Liver (tissue), 8 donors: ENCODE measurements at regions not wholly inside any gene's neighbourhood (a gene's known extent, or its start where the extent isn't known, plus 50 kb on each side); places are given as distances from the start of the nearest gene placed in this dataset.

Experiments used
- DNase-seq: peaks from one replicate; pipeline ENCODE4 v3.0.0-alpha.2; 2017; ENCODE audit warnings: low spot score
- H3K27ac ChIP-seq, 2 donors: one replicate each; pipeline ENCODE4 v1.7.0; 2013; ENCODE audit warnings: inconsistent platforms in 2 of 2, low read length in 2 of 2, control low read depth in 1 of 2, low read depth in 1 of 2, mild to moderate bottlenecking in 1 of 2
- H3K27me3 ChIP-seq, 4 donors: one replicate each; pipeline versions ENCODE4 v1.6.1 to v1.7.0; 2013; ENCODE audit warnings: low read length in 3 of 4, inconsistent platforms in 1 of 4, mild to moderate bottlenecking in 1 of 4, moderate library complexity in 1 of 4; ENCODE audit not compliant: control insufficient read depth in 4 of 4, insufficient read depth in 4 of 4
- H3K36me3 ChIP-seq, 4 donors: one replicate each; pipeline versions ENCODE4 v1.6.1 to v1.7.0; 2013; ENCODE audit warnings: low read length in 3 of 4, mild to moderate bottlenecking in 3 of 4, low read depth in 1 of 4, moderate library complexity in 1 of 4; ENCODE audit not compliant: control insufficient read depth in 4 of 4, insufficient read depth in 3 of 4
- H3K4me1 ChIP-seq, 4 donors: one replicate each; pipeline versions ENCODE4 v1.6.1 to v1.7.0; 2013; ENCODE audit warnings: low read length in 3 of 4, mild to moderate bottlenecking in 3 of 4, moderate library complexity in 1 of 4; ENCODE audit not compliant: control insufficient read depth in 4 of 4, insufficient read depth in 4 of 4
- H3K4me3 ChIP-seq, 3 donors: one replicate each; pipeline versions ENCODE4 v1.6.1 to v1.7.0; 2013; ENCODE audit warnings: low read length in 3 of 3, control low read depth in 1 of 3, low read depth in 1 of 3, mild to moderate bottlenecking in 1 of 3
- H3K9ac ChIP-seq, 2 donors: one replicate each; pipeline ENCODE4 v1.7.0; 2013; ENCODE audit warnings: low read length in 2 of 2, mild to moderate bottlenecking in 2 of 2, moderate library complexity in 2 of 2, control low read depth in 1 of 2, low read depth in 1 of 2
- H3K9me3 ChIP-seq, 4 donors: one replicate each; pipeline versions ENCODE4 v1.6.1 to v1.7.0; 2013; ENCODE audit warnings: low read length in 3 of 4; ENCODE audit not compliant: control insufficient read depth in 4 of 4
- ATF3 ChIP-seq: IDR thresholded peaks from 2 replicates; pipeline ENCODE4 v1.6.1; 2016; ENCODE audit warnings: antibody characterized with exemption
- EGR1 ChIP-seq, 2 donors: IDR thresholded peaks; 2 replicates each; pipeline ENCODE4 v1.6.1; 2016 to 2018; ENCODE audit warnings: antibody characterized with exemption in 2 of 2, low read depth in 2 of 2
- FOXA1 ChIP-seq: IDR thresholded peaks from 2 replicates; pipeline ENCODE4 v1.6.1; 2016; ENCODE audit warnings: antibody characterized with exemption
- FOXA2 ChIP-seq: IDR thresholded peaks from 2 replicates; pipeline ENCODE4 v1.6.1; 2016; ENCODE audit warnings: antibody characterized with exemption
- GABPA ChIP-seq, 2 donors: IDR thresholded peaks in 1 of 2; conservative IDR thresholded peaks in 1 of 2; 2 replicates each; pipeline ENCODE4 v1.6.1; 2016; ENCODE audit warnings: antibody characterized with exemption in 2 of 2, mild to moderate bottlenecking in 1 of 2, moderate library complexity in 1 of 2
- HNF4A ChIP-seq, 2 donors: conservative IDR thresholded peaks; 2 replicates each; pipeline ENCODE4 v1.6.1; 2016; ENCODE audit warnings: antibody characterized with exemption in 2 of 2, mild to moderate bottlenecking in 2 of 2
- HNF4G ChIP-seq: IDR thresholded peaks from 2 replicates; pipeline ENCODE4 v1.6.1; 2016; ENCODE audit warnings: antibody characterized with exemption
- JUND ChIP-seq, 2 donors: IDR thresholded peaks; 2 replicates each; pipeline ENCODE4 v1.6.1; 2016; ENCODE audit warnings: antibody characterized with exemption in 2 of 2
- MAX ChIP-seq: IDR thresholded peaks from 2 replicates; pipeline ENCODE4 v1.6.1; 2016; ENCODE audit warnings: antibody characterized with exemption
- NR2F2 ChIP-seq: IDR thresholded peaks from 2 replicates; pipeline ENCODE4 v1.6.1; 2016; ENCODE audit warnings: antibody characterized with exemption
- RAD21 ChIP-seq, 2 donors: IDR thresholded peaks; 2 replicates each; pipeline ENCODE4 v1.6.1; 2016; ENCODE audit warnings: antibody characterized with exemption in 2 of 2, mild to moderate bottlenecking in 2 of 2
- RXRA ChIP-seq, 2 donors: IDR thresholded peaks; 2 replicates each; pipeline ENCODE4 v1.6.1; 2017 to 2018; ENCODE audit warnings: antibody characterized with exemption in 2 of 2, mild to moderate bottlenecking in 1 of 2
- SP1 ChIP-seq: IDR thresholded peaks from 2 replicates; pipeline ENCODE4 v1.6.1; 2018; ENCODE audit warnings: antibody characterized with exemption, mild to moderate bottlenecking
- TAF1 ChIP-seq: conservative IDR thresholded peaks from 2 replicates; pipeline ENCODE4 v1.6.1; 2016; ENCODE audit warnings: antibody characterized with exemption, mild to moderate bottlenecking
- YY1 ChIP-seq: IDR thresholded peaks from 2 replicates; pipeline ENCODE4 v1.6.1; 2016; ENCODE audit warnings: antibody characterized with exemption, mild to moderate bottlenecking
- ZBTB33 ChIP-seq: IDR thresholded peaks from 2 replicates; pipeline ENCODE4 v1.6.1; 2016; ENCODE audit warnings: antibody characterized with exemption
- WGBS: extraction: QIAGEN DNeasy Blood & Tissue Kit; methylation state at CpG from one replicate; pipeline ENCODE4 v1.1.7; 2013; 5-methylcytosine and 5-hydroxymethylcytosine counted together
- TF ChIP-seq, protein P1 (sequence below): fragments of 150-350 bp; IDR thresholded peaks from 2 replicates; pipeline ENCODE4 v1.5.1; 2017; ENCODE audit warnings: improper control_type of control experiment, low read depth, low read length; ENCODE audit not compliant: missing input control
- TF ChIP-seq, protein P2 (sequence below): IDR thresholded peaks from 2 replicates; pipeline ENCODE4 v1.6.1; 2016; ENCODE audit warnings: antibody characterized with exemption, mild to moderate bottlenecking
- donor health status: healthy.
- donor health status: healthy.
- donor health status: healthy.
- donor health status: healthy.
- donor health status: healthy.

GRCh38 chr15:23913081-23913480 lies 226.0 kb upstream of the NDN start:
- no peaks in the 10 kb centered on the region for H3K4me1 ChIP-seq
- no peak overlapping the region for H3K4me3 ChIP-seq
- no peaks in the 10 kb centered on the region for H3K36me3 ChIP-seq
- no peak for DNase-seq
- no peak for TF ChIP-seq MAX
- TF ChIP-seq RAD21 (IDR thresholded peaks at IDR 0.05), result no peak
- TF ChIP-seq FOXA1, result no peak
- TF ChIP-seq NR2F2, result no peak
- no peak for TF ChIP-seq EGR1 (IDR thresholded peaks at IDR 0.05; ENCODE audit: low read depth in 2 of 2)
- TF ChIP-seq HNF4A (conservative IDR thresholded peaks at IDR 0.05), result no peak
- TF ChIP-seq, protein P1, sequence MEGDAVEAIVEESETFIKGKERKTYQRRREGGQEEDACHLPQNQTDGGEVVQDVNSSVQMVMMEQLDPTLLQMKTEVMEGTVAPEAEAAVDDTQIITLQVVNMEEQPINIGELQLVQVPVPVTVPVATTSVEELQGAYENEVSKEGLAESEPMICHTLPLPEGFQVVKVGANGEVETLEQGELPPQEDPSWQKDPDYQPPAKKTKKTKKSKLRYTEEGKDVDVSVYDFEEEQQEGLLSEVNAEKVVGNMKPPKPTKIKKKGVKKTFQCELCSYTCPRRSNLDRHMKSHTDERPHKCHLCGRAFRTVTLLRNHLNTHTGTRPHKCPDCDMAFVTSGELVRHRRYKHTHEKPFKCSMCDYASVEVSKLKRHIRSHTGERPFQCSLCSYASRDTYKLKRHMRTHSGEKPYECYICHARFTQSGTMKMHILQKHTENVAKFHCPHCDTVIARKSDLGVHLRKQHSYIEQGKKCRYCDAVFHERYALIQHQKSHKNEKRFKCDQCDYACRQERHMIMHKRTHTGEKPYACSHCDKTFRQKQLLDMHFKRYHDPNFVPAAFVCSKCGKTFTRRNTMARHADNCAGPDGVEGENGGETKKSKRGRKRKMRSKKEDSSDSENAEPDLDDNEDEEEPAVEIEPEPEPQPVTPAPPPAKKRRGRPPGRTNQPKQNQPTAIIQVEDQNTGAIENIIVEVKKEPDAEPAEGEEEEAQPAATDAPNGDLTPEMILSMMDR, result no peak
- TF ChIP-seq SP1, result no peak
- TF ChIP-seq GABPA (IDR thresholded peaks at IDR 0.05 in 1 of 2, conservative IDR thresholded peaks at IDR 0.05 in 1 of 2), result no peak
- TF ChIP-seq FOXA2, result no peak
- TF ChIP-seq ATF3, result no peak
- TF ChIP-seq, protein P2, sequence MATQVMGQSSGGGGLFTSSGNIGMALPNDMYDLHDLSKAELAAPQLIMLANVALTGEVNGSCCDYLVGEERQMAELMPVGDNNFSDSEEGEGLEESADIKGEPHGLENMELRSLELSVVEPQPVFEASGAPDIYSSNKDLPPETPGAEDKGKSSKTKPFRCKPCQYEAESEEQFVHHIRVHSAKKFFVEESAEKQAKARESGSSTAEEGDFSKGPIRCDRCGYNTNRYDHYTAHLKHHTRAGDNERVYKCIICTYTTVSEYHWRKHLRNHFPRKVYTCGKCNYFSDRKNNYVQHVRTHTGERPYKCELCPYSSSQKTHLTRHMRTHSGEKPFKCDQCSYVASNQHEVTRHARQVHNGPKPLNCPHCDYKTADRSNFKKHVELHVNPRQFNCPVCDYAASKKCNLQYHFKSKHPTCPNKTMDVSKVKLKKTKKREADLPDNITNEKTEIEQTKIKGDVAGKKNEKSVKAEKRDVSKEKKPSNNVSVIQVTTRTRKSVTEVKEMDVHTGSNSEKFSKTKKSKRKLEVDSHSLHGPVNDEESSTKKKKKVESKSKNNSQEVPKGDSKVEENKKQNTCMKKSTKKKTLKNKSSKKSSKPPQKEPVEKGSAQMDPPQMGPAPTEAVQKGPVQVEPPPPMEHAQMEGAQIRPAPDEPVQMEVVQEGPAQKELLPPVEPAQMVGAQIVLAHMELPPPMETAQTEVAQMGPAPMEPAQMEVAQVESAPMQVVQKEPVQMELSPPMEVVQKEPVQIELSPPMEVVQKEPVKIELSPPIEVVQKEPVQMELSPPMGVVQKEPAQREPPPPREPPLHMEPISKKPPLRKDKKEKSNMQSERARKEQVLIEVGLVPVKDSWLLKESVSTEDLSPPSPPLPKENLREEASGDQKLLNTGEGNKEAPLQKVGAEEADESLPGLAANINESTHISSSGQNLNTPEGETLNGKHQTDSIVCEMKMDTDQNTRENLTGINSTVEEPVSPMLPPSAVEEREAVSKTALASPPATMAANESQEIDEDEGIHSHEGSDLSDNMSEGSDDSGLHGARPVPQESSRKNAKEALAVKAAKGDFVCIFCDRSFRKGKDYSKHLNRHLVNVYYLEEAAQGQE, result no peak
- no peak for TF ChIP-seq YY1
- TF ChIP-seq JUND (IDR thresholded peaks at IDR 0.05), result no peak
- no peak for TF ChIP-seq TAF1
- no peak for TF ChIP-seq RXRA (IDR thresholded peaks at IDR 0.05)
- H3K9me3 ChIP-seq, result no peaks in the 10 kb centered on the region
- H3K27ac ChIP-seq, result no peak overlapping the region
- H3K9ac ChIP-seq, result no peak overlapping the region
- H3K27me3 ChIP-seq, result no peaks in the 10 kb centered on the region
- WGBS, result 62% methylated on average over 5 of the region's 5 CpGs

GRCh38 chr15:23913635-23914034 lies 226.5 kb upstream of the NDN start:
- Histone ChIP-seq H3K9me3 (no peaks in the 10 kb centered on the region), H3K27ac (no peak overlapping the region), H3K27me3 (no peaks in the 10 kb centered on the region), H3K9ac (no peak overlapping the region), H3K36me3 (no peaks in the 10 kb centered on the region), H3K4me3 (no peak overlapping the region), H3K4me1 (no peaks in the 10 kb centered on the region)
- DNase-seq, result no peak
- WGBS, result 76% methylated on average over 1 of the region's 1 CpG
- TF ChIP-seq MAX (no peak), FOXA2 (no peak), RAD21 (IDR thresholded peaks at IDR 0.05) (no peak), HNF4A (conservative IDR thresholded peaks at IDR 0.05) (no peak), SP1 (no peak), YY1 (no peak), ZBTB33 (no peak), HNF4G (no peak), NR2F2 (no peak), RXRA (IDR thresholded peaks at IDR 0.05) (no peak), EGR1 (IDR thresholded peaks at IDR 0.05; ENCODE audit: low read depth in 2 of 2) (no peak), GABPA (IDR thresholded peaks at IDR 0.05 in 1 of 2, conservative IDR thresholded peaks at IDR 0.05 in 1 of 2) (no peak)
- TF ChIP-seq, protein P1, result no peak
- TF ChIP-seq, protein P2, result no peak
